ENCODE measurements at regions not wholly inside any gene's neighbourhood (a gene's known extent, or its start where the extent isn't known, plus 50 kb on each side); places are given as distances from the start of the nearest gene placed in this dataset.

- FAIRE-seq, result no peak
Measured at GRCh38 chr18:66280470-66280869, 323.4 kb downstream of the CDH19 start.

GRCh38 chr18:66271962-66272361, 331.9 kb downstream of the CDH19 start:
- Histone ChIP-seq H3K4me1 (no peaks in the 10 kb centered on the region), H3K9me3 (no peaks in the 10 kb centered on the region; the same call in 2 of the 3 replicates), H3K4me3 (no peak overlapping the region), H3K27ac (no peak overlapping the region), H3K4me2 (no peak overlapping the region)
- POLR2A ChIA-PET, result no interaction called here
- WGBS (ENCODE audit: missing lambda C conversion rate), result 8% methylated on average over 4 of the region's 4 CpGs
- CTCF ChIA-PET, result no interaction called here
- TF ChIP-seq E2F6 (IDR thresholded peaks at IDR 0.05; ENCODE audit: borderline replicate concordance, low read depth) (no peak), ZSCAN20 (CRISPR knock-in tag; IDR thresholded peaks at IDR 0.05) (no peak), RCOR1 (IDR thresholded peaks at IDR 0.05; ENCODE audit: low read depth, low read length) (no peak), ESRRA (IDR thresholded peaks at IDR 0.05; ENCODE audit: borderline replicate concordance, low read length) (no peak), POLR2A (IDR thresholded peaks at IDR 0.05; ENCODE audit: low read length) (no peak), KDM1A (IDR thresholded peaks at IDR 0.05; ENCODE audit: low read depth) (no peak), CBX2 (IDR thresholded peaks at IDR 0.05; ENCODE audit: borderline replicate concordance, low read depth) (no peak), KDM5A (IDR thresholded peaks at IDR 0.05) (no peak), JUNB (IDR thresholded peaks at IDR 0.05) (no peak), MAFK (IDR thresholded peaks at IDR 0.05; ENCODE audit: partially characterized antibody) (no peak), CTCF (IDR thresholded peaks at IDR 0.05) (no peak), NPAS2 (CRISPR knock-in tag; IDR thresholded peaks at IDR 0.05; ENCODE audit: borderline replicate concordance) (no peak), ZNF302 (CRISPR knock-in tag; IDR thresholded peaks at IDR 0.05) (no peak), CEBPB (IDR thresholded peaks at IDR 0.05) (no peak), FOSL2 (IDR thresholded peaks at IDR 0.05) (no peak), FOSL2 (CRISPR knock-in tag; IDR thresholded peaks at IDR 0.05) (no peak), HOXB5 (CRISPR knock-in tag; IDR thresholded peaks at IDR 0.05) (no peak), HMGXB4 (CRISPR knock-in tag; IDR thresholded peaks at IDR 0.05; ENCODE audit: borderline replicate concordance) (no peak), CBX8 (IDR thresholded peaks at IDR 0.05) (no peak), BHLHE40 (IDR thresholded peaks at IDR 0.05; ENCODE audit: low read depth, low read length) (no peak), MAX (IDR thresholded peaks at IDR 0.05) (no peak)
- ATAC-seq, result no peak
- FAIRE-seq, result no peak
- no peak for DNase-seq (ENCODE audit: low read depth in 1 of 2, low spot score in 1 of 2)

More at GRCh38 chr18:66280470-66280869, 323.4 kb downstream of the CDH19 start:
- no peak overlapping the region for H3K27ac ChIP-seq
- ChIA-PET CTCF (no interaction called here), POLR2A (no interaction called here)
- no peak overlapping the region for H3K4me2 ChIP-seq
- DNase-seq (ENCODE audit: low read depth in 1 of 2, low spot score in 1 of 2), result no peak
- H3K4me3 ChIP-seq, result no peak overlapping the region
- TF ChIP-seq RCOR1 (IDR thresholded peaks at IDR 0.05; ENCODE audit: low read depth, low read length), result no peak
- no peak for TF ChIP-seq MAFK (IDR thresholded peaks at IDR 0.05; ENCODE audit: partially characterized antibody)
- no peak for TF ChIP-seq ELK1 (IDR thresholded peaks at IDR 0.05; ENCODE audit: low read depth, low read length)
- no peak for TF ChIP-seq ATOH8 (CRISPR knock-in tag; IDR thresholded peaks at IDR 0.05; ENCODE audit: low read depth)
- no peak for TF ChIP-seq RARB (CRISPR knock-in tag; IDR thresholded peaks at IDR 0.05)
- TF ChIP-seq TP53 (CRISPR knock-in tag; IDR thresholded peaks at IDR 0.05), result no peak
- TF ChIP-seq FOSL2 (IDR thresholded peaks at IDR 0.05), result no peak
- TF ChIP-seq FOSL2 (CRISPR knock-in tag; IDR thresholded peaks at IDR 0.05), result no peak
- no peak for TF ChIP-seq ZNF302 (CRISPR knock-in tag; IDR thresholded peaks at IDR 0.05)
- no peak for TF ChIP-seq ESRRA (IDR thresholded peaks at IDR 0.05; ENCODE audit: borderline replicate concordance, low read length)
- TF ChIP-seq CBX2 (IDR thresholded peaks at IDR 0.05; ENCODE audit: borderline replicate concordance, low read depth), result no peak
- ATAC-seq, result no peak
- H3K4me1 ChIP-seq, result no peaks in the 10 kb centered on the region
- 0% methylated on average over 2 of the region's 2 CpGs for WGBS (ENCODE audit: missing lambda C conversion rate)
- H3K9me3 ChIP-seq, result no peaks in the 10 kb centered on the region

Data from A549 (cell line).